PFSK-1 (cell line): ENCODE measurements at regions not wholly inside any gene's neighbourhood (a gene's known extent, or its start where the extent isn't known, plus 50 kb on each side); places are given as distances from the start of the nearest gene placed in this dataset.

Source experiments
- FOXP2 ChIP-seq: optimal IDR thresholded peaks from 2 replicates; pipeline ENCODE3; 2011; ENCODE audit warnings: borderline replicate concordance, control low read depth, inconsistent platforms; ENCODE audit not compliant: insufficient read depth; ENCODE audit errors: extremely low read length, extremely low read depth
- POLR2AphosphoS5 ChIP-seq: IDR thresholded peaks from 2 replicates; pipeline ENCODE4 v1.6.1; 2012; ENCODE audit warnings: low read depth, mild to moderate bottlenecking, control low read depth, low read length, moderate library complexity
- SIN3A ChIP-seq: IDR thresholded peaks from 2 replicates; pipeline ENCODE4 v1.6.1; 2012; ENCODE audit warnings: mild to moderate bottlenecking, low read length, moderate library complexity, borderline replicate concordance; ENCODE audit not compliant: insufficient read depth
- TAF1 ChIP-seq: IDR thresholded peaks from 2 replicates; pipeline ENCODE4 v1.6.1; 2012; ENCODE audit warnings: low read length, control low read depth, borderline replicate concordance; ENCODE audit not compliant: insufficient read depth
- TF ChIP-seq, protein P1 (sequence below), 2 experiments: IDR thresholded peaks; 2 replicates each; pipeline versions ENCODE4 v1.6.1 to v1.8.0; 2011 to 2012; ENCODE audit warnings: low read depth in 2 of 2, low read length in 2 of 2, control low read depth in 1 of 2, inconsistent platforms in 1 of 2, mild to moderate bottlenecking in 1 of 2, moderate library complexity in 1 of 2; ENCODE audit not compliant: insufficient read depth in 1 of 2

DNA sequence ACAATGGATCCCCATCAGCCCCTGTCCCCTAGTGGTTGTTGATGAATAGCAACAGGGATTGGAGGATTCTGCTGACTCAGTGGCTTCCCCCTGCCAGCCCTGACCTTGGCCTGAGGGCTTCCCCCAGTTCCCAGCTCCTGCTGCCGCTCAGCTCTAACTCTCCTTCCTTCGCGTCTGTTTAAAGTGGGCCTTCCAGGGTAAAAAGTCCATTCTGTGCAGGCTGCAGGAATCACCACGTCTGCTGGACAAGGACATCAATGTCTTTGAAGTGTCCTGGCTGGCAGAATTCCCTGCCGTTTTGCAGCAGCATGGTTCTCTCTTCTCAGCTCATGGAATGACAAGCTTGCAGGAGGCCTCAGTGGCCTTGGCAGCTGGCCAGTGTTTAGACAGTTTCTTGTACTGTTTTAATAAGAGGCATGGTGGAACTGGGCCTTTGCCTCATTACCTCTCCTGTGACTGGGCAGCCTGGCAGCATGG is 152.5 kb upstream of the STX18 start:
- TF ChIP-seq, protein P1, sequence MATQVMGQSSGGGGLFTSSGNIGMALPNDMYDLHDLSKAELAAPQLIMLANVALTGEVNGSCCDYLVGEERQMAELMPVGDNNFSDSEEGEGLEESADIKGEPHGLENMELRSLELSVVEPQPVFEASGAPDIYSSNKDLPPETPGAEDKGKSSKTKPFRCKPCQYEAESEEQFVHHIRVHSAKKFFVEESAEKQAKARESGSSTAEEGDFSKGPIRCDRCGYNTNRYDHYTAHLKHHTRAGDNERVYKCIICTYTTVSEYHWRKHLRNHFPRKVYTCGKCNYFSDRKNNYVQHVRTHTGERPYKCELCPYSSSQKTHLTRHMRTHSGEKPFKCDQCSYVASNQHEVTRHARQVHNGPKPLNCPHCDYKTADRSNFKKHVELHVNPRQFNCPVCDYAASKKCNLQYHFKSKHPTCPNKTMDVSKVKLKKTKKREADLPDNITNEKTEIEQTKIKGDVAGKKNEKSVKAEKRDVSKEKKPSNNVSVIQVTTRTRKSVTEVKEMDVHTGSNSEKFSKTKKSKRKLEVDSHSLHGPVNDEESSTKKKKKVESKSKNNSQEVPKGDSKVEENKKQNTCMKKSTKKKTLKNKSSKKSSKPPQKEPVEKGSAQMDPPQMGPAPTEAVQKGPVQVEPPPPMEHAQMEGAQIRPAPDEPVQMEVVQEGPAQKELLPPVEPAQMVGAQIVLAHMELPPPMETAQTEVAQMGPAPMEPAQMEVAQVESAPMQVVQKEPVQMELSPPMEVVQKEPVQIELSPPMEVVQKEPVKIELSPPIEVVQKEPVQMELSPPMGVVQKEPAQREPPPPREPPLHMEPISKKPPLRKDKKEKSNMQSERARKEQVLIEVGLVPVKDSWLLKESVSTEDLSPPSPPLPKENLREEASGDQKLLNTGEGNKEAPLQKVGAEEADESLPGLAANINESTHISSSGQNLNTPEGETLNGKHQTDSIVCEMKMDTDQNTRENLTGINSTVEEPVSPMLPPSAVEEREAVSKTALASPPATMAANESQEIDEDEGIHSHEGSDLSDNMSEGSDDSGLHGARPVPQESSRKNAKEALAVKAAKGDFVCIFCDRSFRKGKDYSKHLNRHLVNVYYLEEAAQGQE (IDR thresholded peaks at IDR 0.05; ENCODE audit: insufficient read depth in 1 of 2, low read depth in 2 of 2, low read length in 2 of 2): no peak
- TF ChIP-seq SIN3A: no peak
- no peak for TF ChIP-seq POLR2AphosphoS5
- no peak for TF ChIP-seq TAF1
- TF ChIP-seq FOXP2: no peak

DNA sequence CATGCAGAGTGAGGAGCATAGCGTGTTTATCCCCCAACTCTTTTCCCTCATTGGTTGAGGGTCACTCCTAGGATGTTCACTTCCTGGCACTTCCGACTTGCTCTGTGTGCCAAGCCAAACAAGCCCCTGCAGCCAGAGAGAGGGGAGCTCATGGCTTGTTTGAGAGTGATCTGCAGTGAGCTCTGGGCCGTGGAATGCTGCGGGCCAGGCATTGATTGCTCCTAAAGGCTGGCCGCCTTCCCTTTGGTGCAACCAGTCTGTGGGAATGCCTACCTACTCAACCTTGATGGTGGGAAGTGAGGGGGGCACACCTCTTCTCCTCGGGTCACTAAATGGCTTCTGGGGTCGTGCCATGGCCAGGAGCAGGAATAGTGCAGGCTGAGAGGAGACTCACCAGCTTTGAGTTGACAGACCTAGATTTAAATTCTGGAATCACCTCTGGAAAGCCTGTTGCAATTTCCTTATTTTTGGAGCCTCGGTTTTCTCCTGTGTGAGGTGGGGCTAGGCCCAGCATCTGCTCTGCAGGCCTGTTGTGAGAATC is 152.0 kb upstream of the STX18 start:
- no peak for TF ChIP-seq POLR2AphosphoS5

- TF ChIP-seq SIN3A: no peak
These were observed 151.4 kb upstream of the STX18 start for GRCh38 chr4:4693258-4693657.

GRCh38 chr4:4690854-4691253 is 149.0 kb upstream of the STX18 start:
- TF ChIP-seq POLR2AphosphoS5 (no peak), TAF1 (no peak), SIN3A (no peak), FOXP2 (no peak)
- TF ChIP-seq, protein P1 (IDR thresholded peaks at IDR 0.05; ENCODE audit: insufficient read depth in 1 of 2, low read depth in 2 of 2, low read length in 2 of 2): no peak

DNA sequence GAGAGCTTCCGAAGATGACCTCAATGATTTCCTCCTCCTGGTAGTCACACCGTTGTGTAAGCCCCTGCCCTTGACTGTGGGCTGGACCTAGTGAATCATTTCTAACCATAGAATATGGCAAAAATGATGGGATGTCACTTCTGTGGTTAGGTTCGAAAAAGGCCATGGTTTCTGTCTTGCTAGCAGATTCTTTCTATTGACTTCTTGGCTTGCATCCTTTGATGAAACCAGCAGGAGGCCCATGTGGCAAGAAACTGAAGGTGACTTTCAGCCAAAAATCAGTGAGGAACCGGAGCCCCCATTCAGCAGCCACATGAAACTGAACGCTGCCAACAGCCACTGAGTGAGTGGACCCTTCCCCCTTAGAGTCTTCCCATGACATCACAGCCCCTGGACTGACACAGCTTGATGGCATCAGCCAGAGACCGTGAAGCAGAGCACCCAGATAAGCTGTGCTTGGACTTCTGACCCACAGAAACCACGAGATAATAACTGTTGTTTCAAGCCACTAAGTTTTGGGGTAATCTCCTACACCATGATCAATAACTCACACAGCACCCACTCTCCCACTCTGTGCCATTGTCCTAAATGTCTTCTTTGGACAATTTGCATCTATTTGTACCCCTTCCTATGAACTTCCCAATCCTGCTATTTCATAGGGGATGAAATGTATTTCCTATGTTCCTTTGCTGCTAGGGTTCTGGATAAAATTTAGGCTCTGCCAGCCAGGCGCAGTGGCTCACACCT is 148.0 kb upstream of the STX18 start:
- TF ChIP-seq SIN3A (no peak), POLR2AphosphoS5 (no peak), TAF1 (no peak), FOXP2 (no peak)
- TF ChIP-seq, protein P1 (IDR thresholded peaks at IDR 0.05; ENCODE audit: insufficient read depth in 1 of 2, low read depth in 2 of 2, low read length in 2 of 2): no peak

DNA sequence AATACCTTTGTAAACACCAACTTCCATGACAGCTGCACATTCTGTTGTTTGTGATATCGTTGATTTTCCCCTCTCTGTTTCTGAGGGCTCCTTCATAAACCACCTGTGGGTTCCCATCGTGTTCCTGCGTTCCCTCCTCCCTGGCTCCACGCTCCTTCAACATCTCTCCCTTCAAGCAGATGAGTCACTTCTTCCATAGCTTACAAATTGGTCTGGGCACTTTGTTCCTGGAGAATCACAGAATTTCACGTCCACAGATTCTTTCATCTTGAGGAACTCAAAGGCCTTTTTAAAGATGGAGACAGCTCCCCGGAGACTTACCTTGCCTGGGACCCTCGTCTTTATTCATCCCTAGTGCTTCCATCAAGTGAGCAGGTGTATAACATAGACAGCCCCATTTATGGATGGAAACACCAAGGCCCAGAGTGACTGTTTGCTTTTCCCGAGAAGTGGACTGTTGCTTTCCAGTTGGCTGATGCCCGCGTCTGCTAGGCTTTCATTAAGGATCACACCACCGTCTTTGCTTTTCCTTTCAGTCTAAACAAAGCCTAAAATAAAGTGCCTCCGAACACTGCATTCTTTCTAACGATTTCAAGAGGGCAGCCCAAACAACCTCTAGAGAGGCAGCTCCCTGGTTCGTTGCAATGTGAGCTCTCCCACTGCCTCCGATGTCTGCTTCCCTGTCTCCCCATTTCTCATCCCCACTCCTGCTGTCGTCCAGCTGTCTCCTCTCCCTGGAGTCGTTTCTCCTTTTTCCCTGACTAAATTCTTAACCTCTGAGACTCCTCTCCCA is 146.3 kb upstream of the STX18 start:
- TF ChIP-seq TAF1 (no peak), FOXP2 (no peak), POLR2AphosphoS5 (no peak), SIN3A (no peak)
- TF ChIP-seq, protein P1 (IDR thresholded peaks at IDR 0.05; ENCODE audit: insufficient read depth in 1 of 2, low read depth in 2 of 2, low read length in 2 of 2): no peak
